Esophagus muscularis mucosa (tissue), 3 donors: ENCODE measurements at regions not wholly inside any gene's neighbourhood (a gene's known extent, or its start where the extent isn't known, plus 50 kb on each side); places are given as distances from the start of the nearest gene placed in this dataset.

Experiments used
- CTCF ChIP-seq, 3 experiments: fragments of 200-600 bp in 2 of 3; fragments of 450-650 bp in 1 of 3; sonication (generic) in 2 of 3; IDR thresholded peaks; one replicate each; pipeline ENCODE4 v1.5.1; 2017 to 2019; ENCODE audit warnings: antibody characterized with exemption in 3 of 3, mild to moderate bottlenecking in 2 of 3, moderate library complexity in 1 of 3
- EP300 ChIP-seq: sonication (generic); formaldehyde crosslinking; IDR thresholded peaks from one replicate; pipeline ENCODE4 v1.6.1; 2017; ENCODE audit warnings: antibody characterized with exemption

GRCh38 chr2:80778704-80779103 is 474.2 kb upstream of the LRRTM1 start:
- TF ChIP-seq CTCF (IDR thresholded peaks at IDR 0.05) (no peak), EP300 (no peak)
